RKO (cell line): ENCODE measurements at regions not wholly inside any gene's neighbourhood (a gene's known extent, or its start where the extent isn't known, plus 50 kb on each side); places are given as distances from the start of the nearest gene placed in this dataset.
A peak's percentile ranks its signal among the peaks of the same experiment; 100 is the strongest.

Experiments used
- DNase-seq: peaks from one replicate; pipeline ENCODE4 v3.0.0-alpha.2; 2016; ENCODE audit warnings: low spot score

- DNase-seq, result peak; percentile 99
Measured at GRCh38 chr10:110398419-110399105, 93.8 kb upstream of the SMNDC1 start.

GRCh38 chr10:110399106-110399964 is 94.6 kb upstream of the SMNDC1 start:
- peak; percentile 100 for DNase-seq

GRCh38 chr10:110399965-110400933 is 95.5 kb upstream of the SMNDC1 start:
- DNase-seq, result peak; percentile 43

GRCh38 chr10:110401401-110402076 is 96.2 kb upstream of the DUSP5 start:
- peak; percentile 73 for DNase-seq

- no peak for DNase-seq
Measured at GRCh38 chr10:110402077-110402416, 95.7 kb upstream of the DUSP5 start.

- no peak for DNase-seq
Measured at GRCh38 chr10:110403593-110403992, 94.1 kb upstream of the DUSP5 start.

GRCh38 chr10:110404413-110404812 is 93.3 kb upstream of the DUSP5 start:
- peak; percentile 40 for DNase-seq

GRCh38 chr10:110404825-110405224 is 92.9 kb upstream of the DUSP5 start:
- no peak for DNase-seq

- DNase-seq, result no peak
Measured at GRCh38 chr10:110405380-110405779, 92.3 kb upstream of the DUSP5 start.

GRCh38 chr10:110407301-110408170 is 90.2 kb upstream of the DUSP5 start:
- DNase-seq, result no peak

- peak; percentile 84 for DNase-seq
Measured at GRCh38 chr10:110408203-110408871, 89.4 kb upstream of the DUSP5 start.

- DNase-seq, result no peak
Measured at GRCh38 chr10:110408943-110409342, 88.8 kb upstream of the DUSP5 start.

- no peak for DNase-seq
Measured at GRCh38 chr10:110409488-110409887, 88.2 kb upstream of the DUSP5 start.

GRCh38 chr10:110409926-110410325 is 87.8 kb upstream of the DUSP5 start:
- DNase-seq, result no peak

- DNase-seq, result peak; percentile 97
Measured at GRCh38 chr10:110410329-110411046, 87.2 kb upstream of the DUSP5 start.

- DNase-seq, result no peak
Measured at GRCh38 chr10:110411047-110411410, 86.7 kb upstream of the DUSP5 start.

- DNase-seq, result no peak
Measured at GRCh38 chr10:110413049-110413783, 84.5 kb upstream of the DUSP5 start.

- no peak for DNase-seq
Measured at GRCh38 chr10:110413903-110414547, 83.7 kb upstream of the DUSP5 start.
